Suppressor macrophage treated with lipopolysaccharide for 1 hour (primary cell): ENCODE measurements at regions not wholly inside any gene's neighbourhood (a gene's known extent, or its start where the extent isn't known, plus 50 kb on each side); places are given as distances from the start of the nearest gene placed in this dataset.

Experiments used
- DNase-seq, 3 donors: peaks; one replicate each; pipeline ENCODE4 v3.0.0-alpha.2; 2020 to 2022

GRCh38 chr5:154107010-154107409 lies 68.2 kb downstream of the MFAP3 start:
- DNase-seq: peak in 1 of 3 donors; percentile 11

DNA sequence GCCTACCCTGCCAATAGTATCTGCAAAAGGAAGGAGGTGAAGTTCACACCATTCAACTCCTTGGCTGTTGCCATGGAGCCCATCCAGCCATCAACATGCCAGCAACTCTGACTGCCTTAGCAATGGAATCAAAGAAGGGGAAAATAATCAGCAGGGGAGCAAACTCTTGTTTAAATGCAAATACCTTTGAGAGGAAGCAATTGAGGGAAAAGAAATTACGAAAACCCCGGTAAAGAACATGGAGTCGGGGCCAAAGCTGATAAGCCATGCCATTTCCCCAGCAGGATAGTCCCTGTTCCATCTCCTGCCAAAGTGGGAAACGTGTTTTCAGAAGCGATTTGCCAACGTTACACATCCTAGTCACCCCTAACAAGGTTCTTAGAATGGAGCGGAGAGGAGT lies 69.0 kb downstream of the MFAP3 start:
- DNase-seq: no peak

GRCh38 chr5:154109416-154110106 lies 70.8 kb downstream of the MFAP3 start:
- peak in 1 of 3 donors; percentile 10 for DNase-seq

GRCh38 chr5:154110107-154110453 lies 71.3 kb downstream of the MFAP3 start:
- no peak for DNase-seq

GRCh38 chr5:154110716-154111115 lies 71.9 kb downstream of the MFAP3 start:
- DNase-seq: peak in 1 of 3 donors; percentile 4

GRCh38 chr5:154111214-154111613 lies 72.4 kb downstream of the MFAP3 start:
- DNase-seq: peak in 1 of 3 donors; percentile 6

DNA sequence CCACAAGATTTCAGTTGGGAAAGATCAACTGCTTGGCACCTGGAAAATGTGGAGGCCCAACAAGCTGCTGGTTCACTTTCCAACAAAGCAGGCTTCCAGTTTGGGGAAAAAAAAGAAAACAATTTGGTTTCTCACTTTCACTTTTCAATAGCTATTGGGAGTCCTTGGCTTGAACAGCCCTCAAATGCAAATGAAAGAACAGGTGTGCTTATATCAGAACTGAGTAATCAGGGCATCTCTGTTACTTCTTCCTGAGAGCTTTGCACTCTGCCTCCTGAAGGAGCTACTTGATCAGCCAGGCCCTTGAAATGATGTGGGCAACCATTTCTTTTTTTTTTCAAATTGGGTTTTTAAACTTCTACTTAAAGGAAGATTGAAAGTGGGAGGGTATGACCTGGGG lies 73.5 kb downstream of the MFAP3 start:
- peak in 1 of 3 donors; percentile 9 for DNase-seq

GRCh38 chr5:154115291-154115690 lies 75.2 kb upstream of the GALNT10 start:
- DNase-seq: no peak

- DNase-seq: peak in 1 of 3 donors; percentile 8
Observed at GRCh38 chr5:154117050-154117449, 73.5 kb upstream of the GALNT10 start.

DNA sequence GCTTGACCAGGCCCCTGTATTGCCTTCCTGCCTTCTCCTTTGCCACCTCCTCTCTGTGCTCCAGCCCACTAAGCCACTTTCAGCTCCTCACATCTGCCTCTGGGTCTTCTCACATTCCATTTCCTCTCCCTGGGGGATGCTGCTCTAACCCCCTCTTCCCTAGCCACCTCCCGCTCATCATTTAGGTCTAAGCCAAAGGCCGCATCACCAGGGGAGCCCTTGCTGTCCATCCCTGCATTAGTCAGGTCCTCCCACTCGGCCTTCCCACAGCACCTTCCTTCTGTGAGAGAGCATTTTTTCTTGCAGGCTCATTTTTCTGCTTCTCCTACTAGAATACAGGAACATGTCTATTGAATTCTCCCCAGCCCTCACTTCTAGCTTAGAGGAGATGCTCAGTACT lies 72.6 kb upstream of the GALNT10 start:
- DNase-seq: no peak

DNA sequence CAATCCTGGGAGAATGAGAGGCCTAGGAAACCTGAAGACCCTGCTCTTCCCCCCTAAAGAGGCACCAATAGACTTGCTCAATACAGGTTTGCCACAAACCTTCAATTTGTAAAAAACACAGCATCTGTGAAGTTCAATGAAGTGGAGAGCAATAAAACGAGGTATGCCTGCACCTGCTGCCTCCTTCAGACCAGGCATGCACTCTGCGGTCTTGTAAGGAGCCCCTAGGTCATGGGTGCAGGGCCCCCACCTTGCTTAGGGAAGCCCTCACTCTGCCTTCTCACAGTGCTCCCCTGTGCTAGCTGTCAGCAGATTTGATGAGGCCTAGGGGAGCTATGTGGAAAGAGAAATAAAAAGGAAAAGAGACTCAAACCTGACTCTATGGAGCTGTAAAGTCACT lies 72.1 kb upstream of the GALNT10 start:
- DNase-seq: no peak

DNA sequence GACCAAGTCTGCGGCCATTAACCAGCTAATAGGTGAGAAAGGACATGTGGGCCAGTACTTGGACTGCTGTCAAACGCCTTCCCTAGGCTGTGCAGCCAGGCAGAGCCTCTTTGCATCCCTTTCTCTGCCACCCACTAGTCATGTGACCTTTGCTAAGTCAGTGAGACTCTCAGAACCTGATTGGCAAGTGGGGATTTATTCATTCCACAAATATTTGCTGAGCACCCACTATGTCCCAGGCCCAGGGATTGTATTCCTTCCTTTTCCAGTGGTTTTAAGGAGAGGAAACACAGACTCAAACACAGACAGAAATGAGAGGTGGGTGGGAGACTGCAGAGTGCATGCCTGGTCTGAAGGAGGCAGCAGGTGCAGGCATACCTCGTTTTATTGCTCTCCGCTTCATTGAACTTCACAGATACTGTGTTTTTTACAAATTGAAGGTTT lies 71.6 kb upstream of the GALNT10 start:
- DNase-seq: peak in 1 of 3 donors; percentile 6

DNA sequence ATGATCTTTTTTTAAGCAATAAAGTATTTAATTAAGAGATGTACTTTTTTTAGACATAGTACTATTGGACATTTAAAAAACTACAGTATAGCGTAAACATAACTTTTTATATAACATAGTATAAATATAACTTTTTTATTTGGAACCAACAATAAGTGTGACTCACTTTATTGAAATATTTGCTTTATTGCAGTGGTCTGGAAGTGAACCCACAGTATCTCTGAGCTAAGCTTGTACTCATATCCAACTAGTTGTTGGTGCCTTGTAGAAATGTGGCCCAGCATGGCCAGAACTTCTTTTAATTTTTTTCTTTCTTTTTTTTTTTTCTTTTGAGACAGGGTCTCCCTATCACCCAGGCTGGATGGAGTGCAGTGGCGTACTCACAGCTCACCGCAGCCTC lies 61.5 kb upstream of the GALNT10 start:
- DNase-seq: peak in 1 of 3 donors; percentile 5

GRCh38 chr5:154129921-154130320 lies 60.6 kb upstream of the GALNT10 start:
- peak in 1 of 3 donors; percentile 14 for DNase-seq

- no peak for DNase-seq
Observed at GRCh38 chr5:154131817-154132216, 58.7 kb upstream of the GALNT10 start.

- DNase-seq: peak in 1 of 3 donors; percentile 15
Observed at GRCh38 chr5:154132718-154133307, 57.7 kb upstream of the GALNT10 start.

DNA sequence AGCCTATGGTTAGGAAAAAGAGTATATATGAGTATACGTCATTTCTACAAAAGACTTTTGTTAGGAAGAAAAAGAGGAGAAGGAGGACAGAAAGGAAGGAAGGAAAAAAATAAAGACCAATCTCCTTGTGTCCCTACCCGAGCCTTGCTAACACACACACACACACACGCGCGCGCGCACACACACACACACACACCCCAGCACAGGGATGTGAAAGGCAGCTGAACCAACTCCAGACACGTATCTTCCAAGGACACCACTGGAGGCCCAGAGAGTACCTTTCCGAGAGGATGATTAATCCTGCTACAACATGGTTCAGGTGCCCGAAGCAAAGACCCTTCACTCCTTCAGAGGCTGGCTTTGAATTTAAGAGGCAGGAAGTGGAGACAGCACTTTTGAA lies 56.9 kb upstream of the GALNT10 start:
- DNase-seq: no peak

- DNase-seq: no peak
Observed at GRCh38 chr5:154134499-154134898, 56.0 kb upstream of the GALNT10 start.

GRCh38 chr5:154135125-154135817 lies 55.3 kb upstream of the GALNT10 start:
- DNase-seq: peak in 1 of 3 donors; percentile 14

DNA sequence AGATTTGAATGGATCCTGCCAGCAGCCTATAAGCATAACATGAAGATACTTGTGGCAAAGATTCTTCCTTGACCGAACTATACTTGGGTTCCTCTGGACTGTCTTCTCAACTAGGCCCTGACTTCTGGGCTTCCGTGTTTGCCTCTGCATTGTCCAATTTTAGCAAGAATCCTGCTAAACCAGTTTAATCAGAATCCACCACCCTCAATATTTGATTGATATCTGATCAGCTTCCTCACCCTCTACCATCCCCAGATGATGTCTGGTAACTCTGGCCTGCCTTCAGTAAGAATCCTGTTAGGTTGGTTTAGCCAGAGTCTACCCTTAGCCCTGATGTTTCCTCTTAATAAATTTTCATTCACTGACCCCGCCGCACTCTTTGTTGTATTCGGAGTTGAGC lies 54.4 kb upstream of the GALNT10 start:
- peak in 1 of 3 donors; percentile 10 for DNase-seq

DNA sequence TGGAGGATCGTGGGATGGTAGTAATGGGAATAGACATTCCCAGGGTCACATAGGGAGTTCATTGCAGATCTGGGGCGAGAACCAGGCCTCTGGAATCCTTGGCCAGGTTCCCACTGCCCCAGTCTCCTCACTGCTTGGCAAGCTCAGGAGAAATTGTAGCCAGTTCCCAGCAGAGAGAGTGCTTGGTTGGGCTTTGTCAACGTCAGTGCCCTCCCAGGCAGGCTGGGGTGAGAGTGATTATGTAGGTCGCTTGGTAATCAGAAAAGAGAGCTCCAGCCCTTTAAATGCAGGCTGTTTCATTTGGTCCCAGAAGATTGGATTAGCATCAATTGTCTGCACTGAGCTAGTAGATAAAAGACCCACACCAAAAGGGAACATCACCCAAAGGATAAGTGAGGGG lies 51.8 kb upstream of the GALNT10 start:
- DNase-seq: no peak

DNA sequence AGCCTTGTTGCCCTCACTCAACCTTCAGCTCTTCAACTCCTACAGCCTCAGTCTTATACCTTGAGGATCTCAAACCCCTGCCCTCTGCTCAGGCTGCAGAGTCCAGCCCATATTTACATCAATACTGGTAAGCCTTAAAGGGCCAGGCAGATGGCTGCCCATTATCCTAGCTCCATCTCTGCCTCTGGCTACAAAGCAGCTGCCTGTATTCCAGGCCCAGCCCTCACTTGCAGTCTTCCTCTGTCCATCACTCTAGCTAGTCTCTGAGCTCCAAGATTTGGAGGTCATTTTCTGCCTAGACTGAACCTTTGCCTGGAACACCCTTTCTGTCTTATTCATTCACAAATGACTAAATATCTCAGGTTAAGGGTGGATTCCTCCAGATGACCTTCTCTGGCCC lies 50.2 kb upstream of the GALNT10 start:
- DNase-seq: no peak
